ENCODE measurements at regions not wholly inside any gene's neighbourhood (a gene's known extent, or its start where the extent isn't known, plus 50 kb on each side); places are given as distances from the start of the nearest gene placed in this dataset.

DNA sequence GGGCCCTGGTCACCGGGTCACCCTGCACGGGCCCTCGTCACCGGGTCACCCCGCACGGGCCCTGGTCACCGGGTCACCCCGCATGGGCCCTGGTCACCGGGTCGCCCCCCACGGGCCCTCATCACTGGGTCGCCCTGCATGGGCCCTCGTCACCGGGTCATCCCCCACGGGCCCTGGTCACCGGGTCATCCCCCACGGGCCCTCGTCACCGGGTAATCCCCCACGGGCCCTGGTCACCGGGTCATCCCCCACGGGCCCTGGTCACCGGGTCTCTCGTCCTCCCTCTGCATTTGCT lies 77.6 kb downstream of the RIPK4 start:
- intact Hi-C loops (cut with DNase I; ENCODE audit: low total_unique reads) = no loop called here
- H3K4me1 ChIP-seq = peaks cover 5 to 6% of the 10 kb centered on the region in 2 donors
- TF ChIP-seq POLR2AphosphoS5 (IDR thresholded peaks at IDR 0.05) = no peak
- TF ChIP-seq, protein P1, sequence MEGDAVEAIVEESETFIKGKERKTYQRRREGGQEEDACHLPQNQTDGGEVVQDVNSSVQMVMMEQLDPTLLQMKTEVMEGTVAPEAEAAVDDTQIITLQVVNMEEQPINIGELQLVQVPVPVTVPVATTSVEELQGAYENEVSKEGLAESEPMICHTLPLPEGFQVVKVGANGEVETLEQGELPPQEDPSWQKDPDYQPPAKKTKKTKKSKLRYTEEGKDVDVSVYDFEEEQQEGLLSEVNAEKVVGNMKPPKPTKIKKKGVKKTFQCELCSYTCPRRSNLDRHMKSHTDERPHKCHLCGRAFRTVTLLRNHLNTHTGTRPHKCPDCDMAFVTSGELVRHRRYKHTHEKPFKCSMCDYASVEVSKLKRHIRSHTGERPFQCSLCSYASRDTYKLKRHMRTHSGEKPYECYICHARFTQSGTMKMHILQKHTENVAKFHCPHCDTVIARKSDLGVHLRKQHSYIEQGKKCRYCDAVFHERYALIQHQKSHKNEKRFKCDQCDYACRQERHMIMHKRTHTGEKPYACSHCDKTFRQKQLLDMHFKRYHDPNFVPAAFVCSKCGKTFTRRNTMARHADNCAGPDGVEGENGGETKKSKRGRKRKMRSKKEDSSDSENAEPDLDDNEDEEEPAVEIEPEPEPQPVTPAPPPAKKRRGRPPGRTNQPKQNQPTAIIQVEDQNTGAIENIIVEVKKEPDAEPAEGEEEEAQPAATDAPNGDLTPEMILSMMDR (IDR thresholded peaks at IDR 0.05) = no peak
- TF ChIP-seq POLR2A (IDR thresholded peaks at IDR 0.05) = no peak

DNA sequence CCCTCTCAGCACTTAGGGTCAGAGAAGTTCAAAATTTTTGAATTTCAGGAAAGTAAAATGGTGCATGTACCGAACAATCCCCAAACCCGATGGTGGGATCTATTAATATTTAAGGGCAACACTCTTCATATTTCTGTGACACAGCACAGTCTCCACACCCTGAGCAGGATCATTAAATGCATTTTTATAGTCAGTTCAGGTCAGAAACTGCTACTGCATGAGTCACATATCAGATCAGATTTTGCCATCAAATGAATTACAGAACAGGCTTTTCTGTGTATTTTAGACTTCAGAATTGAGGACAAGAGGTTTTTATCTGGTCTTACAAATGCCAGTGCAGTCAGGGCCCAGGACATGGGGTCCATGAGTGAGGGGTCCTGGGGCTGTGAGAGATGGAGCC lies 79.2 kb downstream of the RIPK4 start:
- Histone ChIP-seq H3K4me1 (peaks cover 6 to 12% of the 10 kb centered on the region in 2 donors), H3K4me3 (no peak overlapping the region), H3K27ac (no peak overlapping the region), H3K27me3 (no peaks in the 10 kb centered on the region), H3K9me3 (no peaks in the 10 kb centered on the region), H3K36me3 (no peaks in the 10 kb centered on the region)
- TF ChIP-seq, protein P1 (IDR thresholded peaks at IDR 0.05) = no peak
- TF ChIP-seq POLR2A (IDR thresholded peaks at IDR 0.05) = no peak
- no peak for TF ChIP-seq POLR2AphosphoS5 (IDR thresholded peaks at IDR 0.05)
- DNase-seq (ENCODE audit: low spot score in 2 of 2) = no peak
- intact Hi-C loops (cut with DNase I; ENCODE audit: low total_unique reads) = no loop called here

More for the DNA sequence above, 77.6 kb downstream of the RIPK4 start:
- Histone ChIP-seq H3K36me3 (no peaks in the 10 kb centered on the region), H3K27me3 (no peaks in the 10 kb centered on the region), H3K9me3 (no peaks in the 10 kb centered on the region), H3K27ac (no peak overlapping the region), H3K4me3 (no peak overlapping the region)
- no peak for DNase-seq (ENCODE audit: low spot score in 2 of 2)

DNA sequence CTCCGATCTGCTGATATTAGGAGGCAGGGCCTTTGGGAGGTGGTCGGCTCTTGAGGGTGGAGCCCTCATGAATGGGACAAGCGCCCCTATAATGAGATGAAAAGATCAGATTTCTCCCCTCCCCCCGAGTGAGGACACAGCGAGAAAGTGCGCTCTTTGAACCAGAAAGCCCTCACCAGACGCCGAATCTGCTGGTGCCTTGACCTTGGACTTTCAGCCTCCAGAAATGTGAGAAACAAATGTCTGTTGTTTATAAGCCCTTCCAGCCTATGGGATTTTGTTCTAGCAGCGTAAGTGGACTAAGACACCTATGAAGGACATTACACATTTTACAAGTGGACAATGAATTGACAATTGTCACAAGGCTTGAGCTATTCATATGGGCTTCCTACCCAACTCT lies 80.2 kb downstream of the RIPK4 start:
- H3K4me3 ChIP-seq = no peak overlapping the region
- intact Hi-C loops (cut with DNase I; ENCODE audit: low total_unique reads) = no loop called here
- H3K27me3 ChIP-seq = no peaks in the 10 kb centered on the region
- no peaks in the 10 kb centered on the region for H3K36me3 ChIP-seq
- no peak for DNase-seq (ENCODE audit: low spot score in 2 of 2)
- no peaks in the 10 kb centered on the region for H3K9me3 ChIP-seq
- peaks cover 4 to 14% of the 10 kb centered on the region in 2 donors for H3K4me1 ChIP-seq
- TF ChIP-seq POLR2AphosphoS5 (IDR thresholded peaks at IDR 0.05) (no peak), POLR2A (IDR thresholded peaks at IDR 0.05) (no peak)
- TF ChIP-seq, protein P1 (IDR thresholded peaks at IDR 0.05) = no peak
- H3K27ac ChIP-seq = no peak overlapping the region

DNA sequence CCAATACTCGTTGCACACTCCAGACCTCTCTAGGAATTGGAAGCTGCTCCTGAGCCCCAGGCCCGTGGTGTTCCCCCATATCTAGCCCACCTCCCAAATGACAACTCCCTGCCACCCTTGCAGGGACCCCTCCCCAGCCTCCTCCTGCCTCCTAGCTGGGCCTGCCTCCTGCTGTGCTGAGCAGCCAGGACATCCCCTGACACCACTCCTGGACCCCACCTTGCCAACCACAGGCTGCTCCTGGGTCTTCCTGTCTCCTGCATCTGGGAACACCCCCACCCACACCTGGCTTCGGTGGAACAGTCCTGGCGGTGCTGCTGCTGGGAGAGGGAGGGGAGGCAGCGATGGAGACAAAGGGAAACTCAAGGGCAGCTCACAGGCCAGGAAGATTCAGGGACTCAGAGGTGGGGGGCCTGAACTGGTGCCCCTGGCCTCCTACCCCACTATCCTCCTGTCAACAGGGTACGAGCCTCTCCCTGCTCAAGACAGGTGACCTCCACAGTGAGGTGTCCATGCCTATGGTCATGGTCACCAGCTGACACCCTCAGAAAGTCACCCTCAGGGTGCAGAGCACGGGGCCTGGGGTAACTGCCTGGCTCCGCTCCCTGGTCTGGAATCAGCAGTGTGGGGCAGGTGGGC lies 81.2 kb downstream of the RIPK4 start:
- H3K4me1 ChIP-seq = peaks cover 4 to 12% of the 10 kb centered on the region in 2 donors
- no peaks in the 10 kb centered on the region for H3K27me3 ChIP-seq
- DNase-seq (ENCODE audit: low spot score in 2 of 2) = no peak
- no peak for TF ChIP-seq POLR2AphosphoS5 (IDR thresholded peaks at IDR 0.05)
- no peak overlapping the region for H3K4me3 ChIP-seq
- H3K9me3 ChIP-seq = no peaks in the 10 kb centered on the region
- H3K27ac ChIP-seq = peak overlapping the region; percentile 88 to 94
- H3K36me3 ChIP-seq = no peaks in the 10 kb centered on the region
- intact Hi-C loops (cut with DNase I; ENCODE audit: low total_unique reads) = no loop called here

DNA sequence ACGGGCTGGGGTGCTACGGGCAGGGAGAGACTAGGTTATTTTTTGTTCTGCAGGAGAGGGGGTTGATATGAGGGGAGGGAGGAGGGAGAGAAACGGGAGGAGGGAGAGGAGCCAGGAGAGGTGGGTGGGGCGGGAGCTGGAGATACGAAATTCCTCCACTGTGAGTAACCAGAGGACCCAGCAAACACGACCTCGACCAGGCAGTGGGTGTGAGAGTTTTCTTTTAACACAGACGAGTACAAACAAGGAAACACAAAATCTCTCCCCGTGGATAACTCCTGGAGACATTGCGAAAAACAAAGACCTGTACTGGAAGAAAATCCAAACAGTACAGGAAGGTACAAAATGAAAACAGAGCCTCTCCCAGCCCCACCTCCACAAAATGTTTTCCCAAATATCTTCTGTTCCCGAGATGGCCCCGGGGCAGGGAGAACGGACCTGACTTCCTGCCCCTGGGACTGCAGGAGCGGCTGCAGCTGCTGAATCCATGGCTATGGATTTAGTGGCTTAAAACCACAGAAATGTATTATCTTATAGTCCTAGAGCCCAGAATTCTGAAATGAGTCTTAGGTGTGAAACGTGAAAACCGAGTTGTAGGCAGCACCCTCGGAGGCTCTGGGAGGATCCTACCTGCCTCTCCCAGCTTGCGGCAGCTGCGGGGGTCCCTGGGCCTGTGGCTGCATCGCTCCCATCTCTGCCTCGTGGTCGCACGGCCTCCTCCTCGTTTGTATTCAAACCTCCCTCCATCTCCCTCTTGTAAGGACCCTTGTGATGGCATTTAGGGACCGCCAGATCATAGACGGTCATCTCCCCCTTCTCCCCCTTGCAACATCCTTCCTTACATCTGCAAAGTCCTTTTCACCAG lies 82.2 kb downstream of the RIPK4 start:
- intact Hi-C loops (cut with DNase I; ENCODE audit: low total_unique reads) = no loop called here
- no peaks in the 10 kb centered on the region for H3K27me3 ChIP-seq
- H3K4me1 ChIP-seq = peaks cover 4 to 12% of the 10 kb centered on the region in 2 donors
- no peaks in the 10 kb centered on the region for H3K9me3 ChIP-seq
- H3K27ac ChIP-seq = peak overlapping the region; percentile 88 to 94
- peak overlapping the region in 2 of 3 donors; percentile 3 to 7 for H3K4me3 ChIP-seq
- TF ChIP-seq, protein P1 (IDR thresholded peaks at IDR 0.05) = no peak
- TF ChIP-seq POLR2A (IDR thresholded peaks at IDR 0.05) = no peak
- TF ChIP-seq POLR2AphosphoS5 (IDR thresholded peaks at IDR 0.05) = no peak
- no peak for DNase-seq (ENCODE audit: low spot score in 2 of 2)
- no peaks in the 10 kb centered on the region for H3K36me3 ChIP-seq
